Nephron progenitor cell (in vitro differentiated cells): ENCODE measurements at regions not wholly inside any gene's neighbourhood (a gene's known extent, or its start where the extent isn't known, plus 50 kb on each side); places are given as distances from the start of the nearest gene placed in this dataset.
"Not testable (repeated sequence)": the region's sequence is repeated elsewhere in the genome, so short reads cannot be mapped to it uniquely, and the experiment has no call there.

Experiments
- DNase-seq: peaks from one replicate; pipeline ENCODE4 v3.0.0; 2021
- H3K27ac Mint-ChIP-seq: 2 replicates; pipeline ENCODE4 v1.8.0; 2021; ENCODE audit warnings: mild to moderate bottlenecking, moderate library complexity, mixed read lengths
- H3K27me3 Mint-ChIP-seq: 2 replicates; pipeline ENCODE4 v1.8.0; 2021; ENCODE audit warnings: mild to moderate bottlenecking, low read depth, mixed read lengths; ENCODE audit not compliant: poor library complexity
- H3K36me3 Mint-ChIP-seq: 2 replicates; pipeline ENCODE4 v1.8.0; 2021; ENCODE audit warnings: low read depth, mixed read lengths
- H3K4me1 Mint-ChIP-seq: 2 replicates; pipeline ENCODE4 v1.8.0; 2021; ENCODE audit warnings: mixed read lengths
- H3K4me3 Mint-ChIP-seq: 2 replicates; pipeline ENCODE4 v1.8.0; 2021; ENCODE audit warnings: mild to moderate bottlenecking, moderate library complexity, mixed read lengths
- H3K9me3 Mint-ChIP-seq: 2 replicates; pipeline ENCODE4 v1.8.0; 2021; ENCODE audit warnings: mild to moderate bottlenecking, moderate library complexity, mixed read lengths
- CTCF ChIP-seq: fragments of 200-600 bp; sonication (generic); IDR thresholded peaks from 2 replicates; pipeline ENCODE4 v1.5.0; 2021; ENCODE audit warnings: antibody characterized with exemption

GRCh38 chr17:16877099-16877498, 94.8 kb downstream of the TNFRSF13B start:
- Mint-ChIP-seq H3K9me3 (peaks cover 23% of the 10 kb centered on the region), H3K27me3 (no peaks in the 10 kb centered on the region), H3K27ac (no peak overlapping the region), H3K4me3 (no peak overlapping the region), H3K4me1 (no peaks in the 10 kb centered on the region), H3K36me3 (no peaks in the 10 kb centered on the region)
- no peak for DNase-seq
- no peak for TF ChIP-seq CTCF

- TF ChIP-seq CTCF = no peak
- no peaks in the 10 kb centered on the region for H3K4me1 Mint-ChIP-seq
- H3K9me3 Mint-ChIP-seq = peaks cover 23% of the 10 kb centered on the region
- H3K27me3 Mint-ChIP-seq = no peaks in the 10 kb centered on the region
- no peaks in the 10 kb centered on the region for H3K36me3 Mint-ChIP-seq
- H3K27ac Mint-ChIP-seq = no peak overlapping the region
- no peak overlapping the region for H3K4me3 Mint-ChIP-seq
- no peak for DNase-seq
These were observed 96.3 kb downstream of the TNFRSF13B start for GRCh38 chr17:16875662-16876061.

GRCh38 chr17:16874216-16874615, 97.7 kb downstream of the TNFRSF13B start:
- not testable (repeated sequence) for H3K27me3 Mint-ChIP-seq, H3K36me3 Mint-ChIP-seq, H3K27ac Mint-ChIP-seq, DNase-seq, H3K4me3 Mint-ChIP-seq, H3K4me1 Mint-ChIP-seq
- peaks cover 23% of the 10 kb centered on the region for H3K9me3 Mint-ChIP-seq

GRCh38 chr17:16873174-16874035, 98.5 kb downstream of the TNFRSF13B start:
- peaks cover 9% of the 10 kb centered on the region for H3K27me3 Mint-ChIP-seq
- peak; percentile 69 for DNase-seq

GRCh38 chr17:16872351-16873173, 99.4 kb downstream of the TNFRSF13B start:
- peaks cover 9% of the 10 kb centered on the region for H3K27me3 Mint-ChIP-seq
- no peak overlapping the region for H3K27ac Mint-ChIP-seq
- peaks cover 7% of the 10 kb centered on the region for H3K9me3 Mint-ChIP-seq
- no peaks in the 10 kb centered on the region for H3K36me3 Mint-ChIP-seq
- no peaks in the 10 kb centered on the region for H3K4me1 Mint-ChIP-seq
- no peak for DNase-seq
- no peak overlapping the region for H3K4me3 Mint-ChIP-seq
- no peak for TF ChIP-seq CTCF

More at GRCh38 chr17:16873174-16874035, 98.5 kb downstream of the TNFRSF13B start:
- TF ChIP-seq CTCF = peak; percentile 69
- Mint-ChIP-seq H3K36me3 (no peaks in the 10 kb centered on the region), H3K9me3 (peaks cover 16% of the 10 kb centered on the region), H3K4me1 (no peaks in the 10 kb centered on the region), H3K27ac (no peak overlapping the region), H3K4me3 (no peak overlapping the region)

GRCh38 chr17:16871446-16872190, 100.3 kb downstream of the TNFRSF13B start:
- H3K27me3 Mint-ChIP-seq, H3K4me1 Mint-ChIP-seq, DNase-seq, H3K36me3 Mint-ChIP-seq, H3K27ac Mint-ChIP-seq, H3K4me3 Mint-ChIP-seq, H3K9me3 Mint-ChIP-seq: not testable (repeated sequence)
